Transverse colon (tissue), 4 donors: ENCODE measurements at regions not wholly inside any gene's neighbourhood (a gene's known extent, or its start where the extent isn't known, plus 50 kb on each side); places are given as distances from the start of the nearest gene placed in this dataset.

Experiments
- DNase-seq: peaks from one replicate; pipeline ENCODE4 v3.0.0-alpha.2; 2019
- H3K27ac ChIP-seq, 4 donors: fragments of 200-600 bp; sonication (generic); 2 replicates each; pipeline ENCODE4 v1.5.1; 2016 to 2018; ENCODE audit warnings: inconsistent platforms in 4 of 4
- H3K27me3 ChIP-seq: fragments of 200-600 bp; sonication (generic); 2 replicates; pipeline ENCODE4 v1.5.1; 2017; ENCODE audit warnings: inconsistent platforms
- H3K36me3 ChIP-seq, 4 donors: fragments of 200-600 bp; sonication (generic); 2 replicates each; pipeline ENCODE4 v1.5.1; 2017 to 2019; ENCODE audit warnings: inconsistent platforms in 4 of 4
- H3K4me1 ChIP-seq, 4 donors: fragments of 200-600 bp; sonication (generic); 2 replicates each; pipeline ENCODE4 v1.5.1; 2017 to 2020; ENCODE audit warnings: inconsistent platforms in 4 of 4
- H3K4me3 ChIP-seq, 4 donors: fragments of 200-600 bp; sonication (generic); 1 replicate in 1 of 4; 2 replicates in 3 of 4; pipeline versions ENCODE4 v1.5.1 to v1.6.1; 2017 to 2019; ENCODE audit warnings: inconsistent platforms in 4 of 4
- H3K9me3 ChIP-seq, 2 donors: fragments of 200-600 bp; sonication (generic); 2 replicates each; pipeline ENCODE4 v1.5.1; 2017 to 2019; ENCODE audit warnings: inconsistent platforms in 2 of 2
- EP300 ChIP-seq: sonication (generic); formaldehyde crosslinking; IDR thresholded peaks from one replicate; pipeline ENCODE4 v1.6.1; 2017; ENCODE audit warnings: antibody characterized with exemption, low read depth
- POLR2A ChIP-seq: fragments of 450-650 bp; IDR thresholded peaks from one replicate; pipeline ENCODE4 v1.6.1; 2016; ENCODE audit warnings: antibody characterized with exemption, mild to moderate bottlenecking, moderate library complexity
- POLR2AphosphoS5 ChIP-seq, 3 donors: sonication (generic); formaldehyde crosslinking; IDR thresholded peaks; one replicate each; pipeline ENCODE4 v1.6.1; 2016; ENCODE audit warnings: antibody characterized with exemption in 3 of 3
- WGBS, 2 donors: methylation state at CpG; one replicate each; pipeline ENCODE4 v1.1.5; 2018; ENCODE audit warnings: low coverage in 1 of 2; 5-methylcytosine and 5-hydroxymethylcytosine counted together
- in situ Hi-C, 4 donors: fragments of 200-750 bp; cut with MboI; loops; one replicate each; pipeline versions ENCODE4 v1.15.0 to v1.15.1; 2017; ENCODE audit warnings: low sequenced_read_pairs in 3 of 4, low pct_ligation_motif_present in 1 of 4, low pct_unique_long_range_greater_than_20kb in 1 of 4
- intact Hi-C: fragments of 100-400 bp; cut with DNase I; formaldehyde crosslinking; loops from one replicate; pipeline ENCODE4 v1.15.1; 2023; ENCODE audit warnings: low total_unique reads
- TF ChIP-seq, protein P1 (sequence below), 5 experiments: fragments of 200-600 bp in 3 of 5; fragments of 450-650 bp in 2 of 5; sonication (generic) in 3 of 5; IDR thresholded peaks; 1 replicate in 2 of 5; 2 replicates in 3 of 5; pipeline ENCODE4 v1.5.1; 2016 to 2017; ENCODE audit warnings: antibody characterized with exemption in 5 of 5, inconsistent platforms in 3 of 5, mild to moderate bottlenecking in 2 of 5, moderate library complexity in 1 of 5

DNA sequence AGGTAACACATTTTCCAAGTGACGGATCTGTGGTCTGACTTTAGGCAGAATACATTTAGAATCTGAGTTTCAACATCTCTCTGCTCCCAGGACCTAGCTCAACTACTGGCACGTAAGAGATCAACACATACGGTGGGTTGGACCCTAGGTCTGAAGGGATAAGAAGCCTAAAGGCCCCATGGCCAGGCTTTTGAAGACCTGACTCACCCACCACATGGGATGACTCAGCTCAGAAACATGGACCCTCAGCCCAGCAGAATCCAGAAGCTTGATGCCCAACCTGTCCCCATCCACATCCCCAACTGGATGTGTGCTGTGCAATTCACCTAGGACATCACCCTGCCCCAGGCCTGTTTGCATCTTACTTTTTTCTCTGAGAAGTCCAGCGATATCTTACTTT lies 770.2 kb downstream of the BCL11B start:
- H3K4me1 ChIP-seq = no peaks in the 10 kb centered on the region
- H3K27me3 ChIP-seq = no peaks in the 10 kb centered on the region
- no peak for DNase-seq
- no peaks in the 10 kb centered on the region for H3K36me3 ChIP-seq
- TF ChIP-seq, protein P1, sequence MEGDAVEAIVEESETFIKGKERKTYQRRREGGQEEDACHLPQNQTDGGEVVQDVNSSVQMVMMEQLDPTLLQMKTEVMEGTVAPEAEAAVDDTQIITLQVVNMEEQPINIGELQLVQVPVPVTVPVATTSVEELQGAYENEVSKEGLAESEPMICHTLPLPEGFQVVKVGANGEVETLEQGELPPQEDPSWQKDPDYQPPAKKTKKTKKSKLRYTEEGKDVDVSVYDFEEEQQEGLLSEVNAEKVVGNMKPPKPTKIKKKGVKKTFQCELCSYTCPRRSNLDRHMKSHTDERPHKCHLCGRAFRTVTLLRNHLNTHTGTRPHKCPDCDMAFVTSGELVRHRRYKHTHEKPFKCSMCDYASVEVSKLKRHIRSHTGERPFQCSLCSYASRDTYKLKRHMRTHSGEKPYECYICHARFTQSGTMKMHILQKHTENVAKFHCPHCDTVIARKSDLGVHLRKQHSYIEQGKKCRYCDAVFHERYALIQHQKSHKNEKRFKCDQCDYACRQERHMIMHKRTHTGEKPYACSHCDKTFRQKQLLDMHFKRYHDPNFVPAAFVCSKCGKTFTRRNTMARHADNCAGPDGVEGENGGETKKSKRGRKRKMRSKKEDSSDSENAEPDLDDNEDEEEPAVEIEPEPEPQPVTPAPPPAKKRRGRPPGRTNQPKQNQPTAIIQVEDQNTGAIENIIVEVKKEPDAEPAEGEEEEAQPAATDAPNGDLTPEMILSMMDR (IDR thresholded peaks at IDR 0.05) = no peak
- no peak for TF ChIP-seq POLR2AphosphoS5 (IDR thresholded peaks at IDR 0.05)
- TF ChIP-seq EP300 = no peak
- TF ChIP-seq POLR2A = no peak
- no peak overlapping the region for H3K27ac ChIP-seq
- intact Hi-C loops = no loop called here
- 75 to 83% methylated on average over 2 to 4 of the region's 4 CpGs for WGBS, 2 donors
- in situ Hi-C loops = no loop called here
- H3K9me3 ChIP-seq = no peaks in the 10 kb centered on the region
- no peak overlapping the region for H3K4me3 ChIP-seq

DNA sequence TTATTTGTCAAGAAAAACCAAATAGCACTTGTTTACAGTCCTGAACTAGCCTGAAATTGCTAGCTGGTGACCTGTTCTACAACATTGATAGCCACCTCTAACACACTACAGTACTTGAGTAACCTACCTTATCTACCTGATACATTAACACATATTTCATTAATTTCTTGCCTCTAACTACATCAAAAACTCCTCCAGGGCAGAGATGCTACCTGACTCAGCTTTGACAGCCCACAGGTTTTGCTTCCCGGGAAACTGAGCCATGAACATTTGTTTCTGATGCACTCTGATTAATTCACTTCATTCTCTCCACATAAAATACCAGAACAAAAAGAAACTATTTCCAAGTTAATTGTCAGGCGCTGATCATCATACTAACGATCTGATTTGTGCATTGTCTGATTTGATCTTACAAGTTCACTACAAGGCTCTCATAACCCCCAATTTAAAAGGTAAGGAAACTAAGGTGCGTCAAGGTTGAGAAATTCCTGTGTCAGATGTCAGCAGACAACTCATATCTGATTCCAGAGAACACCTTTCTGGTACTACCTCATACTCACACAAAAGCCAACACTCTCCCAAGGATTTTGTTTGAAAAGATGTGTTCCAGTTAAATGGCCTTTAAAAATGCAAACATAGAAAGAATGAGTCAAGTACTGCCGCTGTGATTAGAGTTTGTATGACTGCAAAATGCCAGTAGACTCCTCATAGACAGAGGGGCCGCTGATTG lies 768.7 kb downstream of the BCL11B start:
- in situ Hi-C loops = no loop called here
- no peaks in the 10 kb centered on the region for H3K9me3 ChIP-seq
- H3K36me3 ChIP-seq = no peaks in the 10 kb centered on the region
- H3K27me3 ChIP-seq = no peaks in the 10 kb centered on the region
- no peak for TF ChIP-seq POLR2AphosphoS5 (IDR thresholded peaks at IDR 0.05)
- TF ChIP-seq EP300 = no peak
- TF ChIP-seq POLR2A = no peak
- TF ChIP-seq, protein P1 (IDR thresholded peaks at IDR 0.05) = no peak
- H3K4me3 ChIP-seq = no peak overlapping the region
- no peaks in the 10 kb centered on the region for H3K4me1 ChIP-seq
- no peak for DNase-seq
- intact Hi-C loops = no loop called here
- WGBS, 2 donors = 88 to 90% methylated on average over 3 to 6 of the region's 6 CpGs
- no peak overlapping the region for H3K27ac ChIP-seq

DNA sequence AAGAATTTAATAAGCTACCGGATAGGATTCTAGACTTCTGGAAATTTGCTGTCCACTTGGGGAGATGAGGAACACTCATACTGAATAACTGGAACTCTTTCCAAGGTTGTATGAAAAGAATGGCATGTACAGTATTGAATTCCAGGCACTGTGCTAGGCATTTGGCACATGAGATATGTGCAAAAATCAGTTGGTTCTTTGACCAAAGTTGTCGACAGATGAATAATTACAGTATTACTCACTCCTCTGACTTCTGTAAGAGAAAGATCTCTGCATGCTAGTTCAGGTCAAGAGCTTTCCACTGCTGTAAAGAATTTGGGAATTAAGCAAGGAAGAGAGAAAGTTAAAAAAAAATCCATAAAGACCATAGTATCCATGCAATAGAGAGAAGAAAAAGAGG lies 764.7 kb downstream of the BCL11B start:
- intact Hi-C loops = no loop called here
- 66 to 68% methylated on average over 2 of the region's 2 CpGs for WGBS, 2 donors
- H3K4me3 ChIP-seq = no peak overlapping the region
- TF ChIP-seq EP300 (no peak), POLR2A (no peak), POLR2AphosphoS5 (IDR thresholded peaks at IDR 0.05) (no peak)
- TF ChIP-seq, protein P1 (IDR thresholded peaks at IDR 0.05) = no peak
- H3K4me1 ChIP-seq = no peaks in the 10 kb centered on the region
- in situ Hi-C loops = no loop called here
- no peaks in the 10 kb centered on the region for H3K9me3 ChIP-seq
- no peaks in the 10 kb centered on the region for H3K36me3 ChIP-seq
- no peak for DNase-seq
- H3K27me3 ChIP-seq = no peaks in the 10 kb centered on the region
- H3K27ac ChIP-seq = no peak overlapping the region

DNA sequence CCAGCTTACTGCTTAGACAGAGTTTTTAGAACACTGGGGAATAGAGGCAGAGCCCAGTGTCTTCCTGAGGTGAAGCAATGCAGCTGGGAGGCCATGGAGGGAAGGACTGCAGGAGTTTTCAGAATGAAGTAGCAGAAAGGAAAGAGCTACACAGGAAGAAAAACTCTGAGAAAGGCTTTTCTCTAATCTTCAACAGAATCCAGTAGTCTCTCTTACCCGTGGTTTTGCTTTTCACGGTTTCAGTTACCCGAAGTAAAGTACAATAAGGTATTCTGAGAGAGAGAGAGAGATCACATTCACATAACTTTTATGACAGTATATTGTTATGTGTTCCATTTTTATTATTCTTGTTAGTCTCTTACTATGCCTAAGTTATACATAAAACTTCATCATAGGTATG lies 761.6 kb downstream of the BCL11B start:
- H3K4me1 ChIP-seq = no peaks in the 10 kb centered on the region
- intact Hi-C loops = no loop called here
- no peak overlapping the region for H3K27ac ChIP-seq
- no peak overlapping the region for H3K4me3 ChIP-seq
- no peaks in the 10 kb centered on the region for H3K27me3 ChIP-seq
- TF ChIP-seq, protein P1 (IDR thresholded peaks at IDR 0.05) = no peak
- TF ChIP-seq POLR2AphosphoS5 (IDR thresholded peaks at IDR 0.05) (no peak), POLR2A (no peak), EP300 (no peak)
- DNase-seq = no peak
- H3K9me3 ChIP-seq = no peaks in the 10 kb centered on the region
- 53 to 79% methylated on average over 3 of the region's 3 CpGs for WGBS, 2 donors
- in situ Hi-C loops = no loop called here
- no peaks in the 10 kb centered on the region for H3K36me3 ChIP-seq
